ENCODE measurements at regions not wholly inside any gene's neighbourhood (a gene's known extent, or its start where the extent isn't known, plus 50 kb on each side); places are given as distances from the start of the nearest gene placed in this dataset.

GRCh38 chr1:227403535-227403934 is 85.2 kb upstream of the CDC42BPA start:
- TF ChIP-seq POLR2A (IDR thresholded peaks at IDR 0.05) (no peak), CTCF (IDR thresholded peaks at IDR 0.05) (no peak), EP300 (IDR thresholded peaks at IDR 0.05; ENCODE audit: low read depth) (no peak), POLR2AphosphoS5 (IDR thresholded peaks at IDR 0.05) (no peak)
